Central memory CD8-positive, alpha-beta T cell (primary cell): ENCODE measurements at regions not wholly inside any gene's neighbourhood (a gene's known extent, or its start where the extent isn't known, plus 50 kb on each side); places are given as distances from the start of the nearest gene placed in this dataset.

Experiments
- ATAC-seq: fragments of 150-1000 bp; cut with Tn5 transposase; replicated peaks from 2 replicates; pipeline ENCODE4 v1.10.0; 2022; ENCODE audit warnings: mild to moderate bottlenecking, moderate FRiP score, moderate number of reproducible peaks; ENCODE audit not compliant: poor library complexity, severe bottlenecking; ENCODE audit errors: extremely low read depth
- DNase-seq, 2 donors: peaks; one replicate each; pipeline ENCODE4 v3.0.0; 2021; ENCODE audit warnings: low spot score in 2 of 2
- H3K27ac Mint-ChIP-seq: one replicate; pipeline ENCODE4 v1.8.0; 2022; ENCODE audit warnings: low read depth, mild to moderate bottlenecking, moderate library complexity, mixed read lengths
- H3K27me3 Mint-ChIP-seq: one replicate; pipeline ENCODE4 v1.8.0; 2022; ENCODE audit warnings: mixed read lengths
- H3K36me3 Mint-ChIP-seq: one replicate; pipeline ENCODE4 v1.8.0; 2022; ENCODE audit warnings: mild to moderate bottlenecking, moderate library complexity, mixed read lengths; ENCODE audit not compliant: insufficient read depth
- H3K4me1 Mint-ChIP-seq: one replicate; pipeline ENCODE4 v1.8.0; 2022; ENCODE audit warnings: mixed read lengths
- H3K4me3 Mint-ChIP-seq: one replicate; pipeline ENCODE4 v1.8.0; 2022; ENCODE audit warnings: mild to moderate bottlenecking, moderate library complexity, mixed read lengths
- H3K9me3 Mint-ChIP-seq: one replicate; pipeline ENCODE4 v1.8.0; 2022; ENCODE audit warnings: mixed read lengths

- Mint-ChIP-seq H3K27me3 (no peaks in the 10 kb centered on the region), H3K36me3 (peaks cover 2% of the 10 kb centered on the region), H3K4me3 (no peak overlapping the region), H3K4me1 (peaks cover 17% of the 10 kb centered on the region), H3K27ac (no peak overlapping the region), H3K9me3 (no peaks in the 10 kb centered on the region)
- DNase-seq (no peak), ATAC-seq (no peak)
Observed at GRCh38 chr15:70428211-70428822, 330.6 kb upstream of the TLE3 start.

GRCh38 chr15:70427167-70428120 lies 329.7 kb upstream of the TLE3 start:
- no peak for ATAC-seq
- H3K27me3 Mint-ChIP-seq = peaks cover 2% of the 10 kb centered on the region
- peaks cover 17% of the 10 kb centered on the region for H3K4me1 Mint-ChIP-seq

GRCh38 chr15:70426096-70426821 lies 328.5 kb upstream of the TLE3 start:
- H3K4me1 Mint-ChIP-seq = peaks cover 17% of the 10 kb centered on the region
- DNase-seq = no peak
- peaks cover 2% of the 10 kb centered on the region for H3K36me3 Mint-ChIP-seq
- no peak overlapping the region for H3K4me3 Mint-ChIP-seq
- H3K9me3 Mint-ChIP-seq = no peaks in the 10 kb centered on the region
- no peak overlapping the region for H3K27ac Mint-ChIP-seq
- no peak for ATAC-seq
- H3K27me3 Mint-ChIP-seq = peaks cover 14% of the 10 kb centered on the region

More at GRCh38 chr15:70427167-70428120, 329.7 kb upstream of the TLE3 start:
- peaks cover 2% of the 10 kb centered on the region for H3K36me3 Mint-ChIP-seq
- no peaks in the 10 kb centered on the region for H3K9me3 Mint-ChIP-seq
- H3K4me3 Mint-ChIP-seq = no peak overlapping the region
- H3K27ac Mint-ChIP-seq = no peak overlapping the region
- no peak for DNase-seq

GRCh38 chr15:70424937-70425411 lies 327.3 kb upstream of the TLE3 start:
- peaks cover 2% of the 10 kb centered on the region for H3K36me3 Mint-ChIP-seq
- ATAC-seq (peak; percentile 58), DNase-seq (no peak)
- H3K27me3 Mint-ChIP-seq = peaks cover 26% of the 10 kb centered on the region
- H3K27ac Mint-ChIP-seq = peak overlapping the region; percentile 26
- H3K4me3 Mint-ChIP-seq = no peak overlapping the region
- H3K4me1 Mint-ChIP-seq = peaks cover 17% of the 10 kb centered on the region
- H3K9me3 Mint-ChIP-seq = no peaks in the 10 kb centered on the region

- Mint-ChIP-seq H3K9me3 (no peaks in the 10 kb centered on the region), H3K4me3 (no peak overlapping the region), H3K36me3 (peaks cover 2% of the 10 kb centered on the region), H3K4me1 (peaks cover 17% of the 10 kb centered on the region), H3K27ac (no peak overlapping the region), H3K27me3 (peaks cover 43% of the 10 kb centered on the region)
- DNase-seq = no peak
- ATAC-seq = no peak
Observed at GRCh38 chr15:70423267-70423666, 325.6 kb upstream of the TLE3 start.

GRCh38 chr15:70422342-70422741 lies 324.6 kb upstream of the TLE3 start:
- Mint-ChIP-seq H3K9me3 (no peaks in the 10 kb centered on the region), H3K4me1 (peaks cover 17% of the 10 kb centered on the region), H3K4me3 (no peak overlapping the region), H3K36me3 (no peaks in the 10 kb centered on the region), H3K27me3 (peaks cover 52% of the 10 kb centered on the region), H3K27ac (no peak overlapping the region)
- DNase-seq = no peak
- ATAC-seq = no peak

- ATAC-seq (no peak), DNase-seq (no peak)
- H3K9me3 Mint-ChIP-seq = no peaks in the 10 kb centered on the region
- H3K4me3 Mint-ChIP-seq = no peak overlapping the region
- H3K4me1 Mint-ChIP-seq = peaks cover 17% of the 10 kb centered on the region
- no peaks in the 10 kb centered on the region for H3K36me3 Mint-ChIP-seq
- peaks cover 65% of the 10 kb centered on the region for H3K27me3 Mint-ChIP-seq
- no peak overlapping the region for H3K27ac Mint-ChIP-seq
Observed at GRCh38 chr15:70420948-70421482, 323.3 kb upstream of the TLE3 start.

- ATAC-seq (no peak), DNase-seq (no peak)
- Mint-ChIP-seq H3K9me3 (no peaks in the 10 kb centered on the region), H3K36me3 (no peaks in the 10 kb centered on the region), H3K27me3 (peaks cover 69% of the 10 kb centered on the region), H3K4me3 (no peak overlapping the region), H3K27ac (no peak overlapping the region), H3K4me1 (peaks cover 10% of the 10 kb centered on the region)
Observed at GRCh38 chr15:70420086-70420947, 322.6 kb upstream of the TLE3 start.

GRCh38 chr15:70418943-70419342 lies 321.2 kb upstream of the TLE3 start:
- no peak for ATAC-seq
- H3K9me3 Mint-ChIP-seq = no peaks in the 10 kb centered on the region
- H3K4me3 Mint-ChIP-seq = no peak overlapping the region
- DNase-seq = no peak
- no peak overlapping the region for H3K27ac Mint-ChIP-seq
- no peaks in the 10 kb centered on the region for H3K36me3 Mint-ChIP-seq
- H3K4me1 Mint-ChIP-seq = no peaks in the 10 kb centered on the region
- H3K27me3 Mint-ChIP-seq = peaks cover 69% of the 10 kb centered on the region

GRCh38 chr15:70417535-70417934 lies 319.8 kb upstream of the TLE3 start:
- Mint-ChIP-seq H3K4me3 (no peak overlapping the region), H3K27me3 (peaks cover 67% of the 10 kb centered on the region), H3K36me3 (no peaks in the 10 kb centered on the region), H3K4me1 (no peaks in the 10 kb centered on the region), H3K9me3 (no peaks in the 10 kb centered on the region), H3K27ac (no peak overlapping the region)
- ATAC-seq = no peak
- no peak for DNase-seq

GRCh38 chr15:70416829-70417228 lies 319.1 kb upstream of the TLE3 start:
- ATAC-seq (no peak), DNase-seq (no peak)
- no peaks in the 10 kb centered on the region for H3K36me3 Mint-ChIP-seq
- H3K27ac Mint-ChIP-seq = no peak overlapping the region
- H3K4me1 Mint-ChIP-seq = no peaks in the 10 kb centered on the region
- H3K9me3 Mint-ChIP-seq = no peaks in the 10 kb centered on the region
- H3K4me3 Mint-ChIP-seq = no peak overlapping the region
- peaks cover 60% of the 10 kb centered on the region for H3K27me3 Mint-ChIP-seq
